GM12878 (cell line): ENCODE measurements at regions not wholly inside any gene's neighbourhood (a gene's known extent, or its start where the extent isn't known, plus 50 kb on each side); places are given as distances from the start of the nearest gene placed in this dataset.

ENCODE experiments used
- BACH1 ChIP-seq: fragments of 450-650 bp; IDR thresholded peaks from 2 replicates; pipeline ENCODE4 v1.6.1; 2017; ENCODE audit warnings: mild to moderate bottlenecking, borderline replicate concordance
- BCLAF1 ChIP-seq: fragments of 450-650 bp; IDR thresholded peaks from 2 replicates; pipeline ENCODE4 v1.6.1; 2017; ENCODE audit warnings: antibody characterized with exemption, mild to moderate bottlenecking, moderate library complexity
- CTCF ChIP-seq, 3 experiments: IDR thresholded peaks in 2 of 3; conservative IDR thresholded peaks in 1 of 3; 2 replicates each; pipeline ENCODE4 v1.5.1; 2011; ENCODE audit warnings: low read depth in 3 of 3, low read length in 3 of 3, mild to moderate bottlenecking in 3 of 3, control low read depth in 2 of 3, moderate library complexity in 2 of 3, inconsistent platforms in 1 of 3, mixed read lengths in 1 of 3; ENCODE audit not compliant: control insufficient read depth in 2 of 3, insufficient read depth in 1 of 3; ENCODE audit errors: extremely low read depth in 1 of 3
- E4F1 ChIP-seq: fragments of 450-650 bp; IDR thresholded peaks from 2 replicates; pipeline ENCODE4 v1.6.1; 2018; ENCODE audit warnings: borderline replicate concordance, mild to moderate bottlenecking; ENCODE audit not compliant: partially characterized antibody
- FOXK2 ChIP-seq: fragments of 450-650 bp; IDR thresholded peaks from 2 replicates; pipeline ENCODE4 v1.6.1; 2017; ENCODE audit warnings: mild to moderate bottlenecking, moderate library complexity
- FOXM1 ChIP-seq: IDR thresholded peaks from 2 replicates; pipeline ENCODE4 v1.6.1; 2012; ENCODE audit warnings: low read depth, mild to moderate bottlenecking, inconsistent platforms, low read length, moderate library complexity
- GABPA ChIP-seq: IDR thresholded peaks from 2 replicates; pipeline ENCODE4 v1.6.1; 2014; ENCODE audit warnings: antibody characterized with exemption, low read depth, mild to moderate bottlenecking, inconsistent platforms
- MAX ChIP-seq: IDR thresholded peaks from 2 replicates; pipeline ENCODE4 v1.6.1; 2012; ENCODE audit warnings: low read depth, low read length, improper control_type of control experiment
- MYC ChIP-seq: IDR thresholded peaks from 2 replicates; pipeline ENCODE4 v1.6.1; 2011; ENCODE audit warnings: mild to moderate bottlenecking, low read length, moderate library complexity, inconsistent platforms; ENCODE audit not compliant: insufficient read depth, insufficient replicate concordance, insufficient read length, severe bottlenecking
- NFYA ChIP-seq: IDR thresholded peaks from 2 replicates; pipeline ENCODE4 v1.6.1; 2011; ENCODE audit warnings: low read depth, mild to moderate bottlenecking, low read length, improper control_type of control experiment, borderline replicate concordance
- NFYB ChIP-seq: IDR thresholded peaks from 2 replicates; pipeline ENCODE4 v1.6.1; 2011; ENCODE audit warnings: low read depth, mild to moderate bottlenecking, low read length, improper control_type of control experiment, moderate library complexity; ENCODE audit not compliant: insufficient read depth
- RCOR1 ChIP-seq: conservative IDR thresholded peaks from 2 replicates; pipeline ENCODE4 v1.6.1; 2012; ENCODE audit warnings: low read depth, low read length, improper control_type of control experiment
- SRF ChIP-seq, 2 experiments: IDR thresholded peaks; 2 replicates each; pipeline ENCODE4 v1.6.1; 2011; ENCODE audit warnings: low read depth in 2 of 2, low read length in 2 of 2, mild to moderate bottlenecking in 1 of 2, moderate library complexity in 1 of 2
- TAF1 ChIP-seq: IDR thresholded peaks from 2 replicates; pipeline ENCODE4 v1.6.1; 2011; ENCODE audit warnings: mild to moderate bottlenecking, low read depth, low read length, borderline replicate concordance

GRCh38 chr7:49112647-49113046, 188.3 kb downstream of the CDC14C start:
- TF ChIP-seq E4F1, result no peak
- no peak for TF ChIP-seq TAF1
- TF ChIP-seq NFYA, result no peak
- no peak for TF ChIP-seq MAX
- no peak for TF ChIP-seq NFYB
- TF ChIP-seq MYC, result no peak
- no peak for TF ChIP-seq GABPA
- TF ChIP-seq CTCF (IDR thresholded peaks at IDR 0.05 in 2 of 3, conservative IDR thresholded peaks at IDR 0.05 in 1 of 3; ENCODE audit: control insufficient read depth in 2 of 3, extremely low read depth in 1 of 3, insufficient read depth in 1 of 3, low read depth in 3 of 3, low read length in 3 of 3), result no peak
- no peak for TF ChIP-seq FOXK2
- no peak for TF ChIP-seq BCLAF1
- no peak for TF ChIP-seq SRF (IDR thresholded peaks at IDR 0.05; ENCODE audit: low read depth in 2 of 2, low read length in 2 of 2)
- no peak for TF ChIP-seq FOXM1
- no peak for TF ChIP-seq BACH1
- TF ChIP-seq RCOR1, result no peak
